ENCODE measurements at regions not wholly inside any gene's neighbourhood (a gene's known extent, or its start where the extent isn't known, plus 50 kb on each side); places are given as distances from the start of the nearest gene placed in this dataset.

DNA sequence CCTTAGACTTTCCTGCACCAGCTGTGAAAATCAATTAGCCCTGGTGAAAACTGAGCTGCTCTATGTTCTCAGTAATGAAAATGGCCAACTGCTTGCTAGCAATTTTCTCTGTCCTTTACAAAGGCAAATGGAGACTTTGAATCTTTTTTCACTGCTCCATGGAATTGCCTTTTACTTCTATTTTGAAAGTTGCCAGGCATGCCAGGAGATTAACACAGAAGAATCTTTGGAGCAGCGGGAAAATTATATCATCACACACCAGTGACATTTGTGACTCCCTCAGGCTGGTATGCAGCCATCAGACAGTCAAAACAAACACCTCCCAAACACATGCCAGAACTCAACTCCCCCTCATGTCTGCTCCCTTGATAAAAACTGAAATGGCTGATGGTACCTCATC is 872.0 kb upstream of the FLRT2 start:
- TF ChIP-seq POLR2AphosphoS5 (IDR thresholded peaks at IDR 0.05; ENCODE audit: low read depth, low read length), result no peak
- no peak for TF ChIP-seq TAF1 (IDR thresholded peaks at IDR 0.05; ENCODE audit: borderline replicate concordance, insufficient read depth, low read length)
- TF ChIP-seq, protein P1, sequence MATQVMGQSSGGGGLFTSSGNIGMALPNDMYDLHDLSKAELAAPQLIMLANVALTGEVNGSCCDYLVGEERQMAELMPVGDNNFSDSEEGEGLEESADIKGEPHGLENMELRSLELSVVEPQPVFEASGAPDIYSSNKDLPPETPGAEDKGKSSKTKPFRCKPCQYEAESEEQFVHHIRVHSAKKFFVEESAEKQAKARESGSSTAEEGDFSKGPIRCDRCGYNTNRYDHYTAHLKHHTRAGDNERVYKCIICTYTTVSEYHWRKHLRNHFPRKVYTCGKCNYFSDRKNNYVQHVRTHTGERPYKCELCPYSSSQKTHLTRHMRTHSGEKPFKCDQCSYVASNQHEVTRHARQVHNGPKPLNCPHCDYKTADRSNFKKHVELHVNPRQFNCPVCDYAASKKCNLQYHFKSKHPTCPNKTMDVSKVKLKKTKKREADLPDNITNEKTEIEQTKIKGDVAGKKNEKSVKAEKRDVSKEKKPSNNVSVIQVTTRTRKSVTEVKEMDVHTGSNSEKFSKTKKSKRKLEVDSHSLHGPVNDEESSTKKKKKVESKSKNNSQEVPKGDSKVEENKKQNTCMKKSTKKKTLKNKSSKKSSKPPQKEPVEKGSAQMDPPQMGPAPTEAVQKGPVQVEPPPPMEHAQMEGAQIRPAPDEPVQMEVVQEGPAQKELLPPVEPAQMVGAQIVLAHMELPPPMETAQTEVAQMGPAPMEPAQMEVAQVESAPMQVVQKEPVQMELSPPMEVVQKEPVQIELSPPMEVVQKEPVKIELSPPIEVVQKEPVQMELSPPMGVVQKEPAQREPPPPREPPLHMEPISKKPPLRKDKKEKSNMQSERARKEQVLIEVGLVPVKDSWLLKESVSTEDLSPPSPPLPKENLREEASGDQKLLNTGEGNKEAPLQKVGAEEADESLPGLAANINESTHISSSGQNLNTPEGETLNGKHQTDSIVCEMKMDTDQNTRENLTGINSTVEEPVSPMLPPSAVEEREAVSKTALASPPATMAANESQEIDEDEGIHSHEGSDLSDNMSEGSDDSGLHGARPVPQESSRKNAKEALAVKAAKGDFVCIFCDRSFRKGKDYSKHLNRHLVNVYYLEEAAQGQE (IDR thresholded peaks at IDR 0.05; ENCODE audit: insufficient read depth in 1 of 2, low read depth in 2 of 2, low read length in 2 of 2), result no peak
